Lower leg skin (tissue), 4 donors: ENCODE measurements at regions not wholly inside any gene's neighbourhood (a gene's known extent, or its start where the extent isn't known, plus 50 kb on each side); places are given as distances from the start of the nearest gene placed in this dataset.

Source experiments
- DNase-seq, 2 donors: peaks; one replicate each; pipeline ENCODE4 v3.0.0-alpha.2; 2019; ENCODE audit warnings: low spot score in 2 of 2
- H3K4me3 ChIP-seq: fragments of 200-600 bp; sonication (generic); 2 replicates; pipeline ENCODE4 v1.5.1; 2017; ENCODE audit warnings: mild to moderate bottlenecking, low read depth; ENCODE audit not compliant: poor library complexity, severe bottlenecking
- CTCF ChIP-seq, 3 donors: fragments of 450-650 bp; IDR thresholded peaks; one replicate each; pipeline ENCODE4 v1.5.1; 2016; ENCODE audit warnings: antibody characterized with exemption in 3 of 3, mild to moderate bottlenecking in 3 of 3, moderate library complexity in 2 of 3
- POLR2A ChIP-seq, 2 donors: fragments of 450-650 bp; IDR thresholded peaks; one replicate each; pipeline ENCODE4 v1.6.1; 2016 to 2017; ENCODE audit warnings: antibody characterized with exemption in 2 of 2, mild to moderate bottlenecking in 1 of 2, moderate library complexity in 1 of 2
- WGBS, 2 donors: methylation state at CpG; one replicate each; pipeline ENCODE4 v1.1.5; 2018; 5-methylcytosine and 5-hydroxymethylcytosine counted together
- intact Hi-C: fragments of 100-400 bp; cut with DNase I; formaldehyde crosslinking; loops from one replicate; pipeline ENCODE4 v1.15.0; 2023; ENCODE audit warnings: low total_unique reads

DNA sequence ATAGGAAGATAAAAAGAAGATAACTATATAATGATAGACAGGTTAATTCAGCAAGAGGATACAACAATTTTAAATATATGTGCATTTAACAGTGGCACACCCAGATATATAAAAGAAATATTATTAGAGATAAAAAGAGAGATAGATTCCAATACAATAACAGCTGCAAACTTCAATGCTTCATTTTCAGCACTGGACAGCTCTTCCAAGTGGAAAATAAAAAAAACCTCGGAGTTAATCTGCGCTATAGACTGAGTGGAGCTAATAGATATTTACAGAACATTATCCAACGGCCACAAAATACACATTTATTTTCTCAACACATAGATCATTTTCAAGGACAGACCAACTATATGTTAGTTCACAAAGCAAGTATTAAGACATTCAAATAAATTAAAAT, 1229.5 kb upstream of the CDH6 start:
- DNase-seq, result no peak

GRCh38 chr5:29960323-29960722, 1233.2 kb upstream of the CDH6 start:
- no peak overlapping the region for H3K4me3 ChIP-seq
- intact Hi-C loops, result no loop called here

More for the DNA sequence above, 1229.5 kb upstream of the CDH6 start:
- TF ChIP-seq POLR2A (IDR thresholded peaks at IDR 0.05), result no peak
- TF ChIP-seq CTCF (IDR thresholded peaks at IDR 0.05), result no peak
- intact Hi-C loops, result no loop called here
- 40 to 50% methylated on average over 3 of the region's 3 CpGs for WGBS, 2 donors
- no peak overlapping the region for H3K4me3 ChIP-seq

GRCh38 chr5:29950416-29951145, 1242.9 kb upstream of the CDH6 start:
- intact Hi-C loops, result no loop called here
- no peak for DNase-seq
- no peak for TF ChIP-seq CTCF (IDR thresholded peaks at IDR 0.05)
- no peak for TF ChIP-seq POLR2A (IDR thresholded peaks at IDR 0.05)
- no peak overlapping the region for H3K4me3 ChIP-seq
- 69 to 81% methylated on average over 2 of the region's 2 CpGs for WGBS, 2 donors

More at GRCh38 chr5:29960323-29960722, 1233.2 kb upstream of the CDH6 start:
- no peak for TF ChIP-seq CTCF (IDR thresholded peaks at IDR 0.05)
- no peak for TF ChIP-seq POLR2A (IDR thresholded peaks at IDR 0.05)
- WGBS, 2 donors, result 70 to 75% methylated on average over 2 of the region's 2 CpGs
- DNase-seq, result no peak

DNA sequence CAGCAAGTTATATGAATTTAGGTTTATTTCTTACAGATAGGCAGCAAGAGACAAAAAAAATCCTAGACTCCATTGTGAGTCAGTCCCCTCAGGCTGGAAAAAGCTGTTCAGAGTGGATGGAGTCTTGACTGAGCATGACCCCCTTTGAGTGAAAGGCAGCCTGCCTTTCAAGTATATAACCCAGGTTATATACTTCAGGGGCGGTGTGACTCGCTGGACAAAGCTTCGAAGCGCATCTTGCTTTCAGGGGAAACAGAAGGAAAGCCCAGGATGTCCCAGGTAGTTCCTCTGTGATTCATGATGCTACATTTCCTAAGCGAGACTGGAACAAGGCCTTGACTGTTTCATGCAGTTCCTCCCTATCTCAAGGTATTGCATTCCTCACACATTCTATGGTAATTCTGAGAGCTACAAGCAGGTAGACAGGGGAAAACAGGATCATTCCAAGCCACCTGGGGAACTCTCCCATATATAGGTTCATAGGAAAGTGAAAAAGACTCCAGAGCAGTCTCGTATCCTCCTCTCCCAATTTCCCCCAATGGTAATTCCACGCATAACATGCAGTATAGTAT, 1244.1 kb upstream of the CDH6 start:
- WGBS, 2 donors, result 84% methylated on average over 7 of the region's 7 CpGs
- no peak for DNase-seq
- intact Hi-C loops, result no loop called here
- TF ChIP-seq POLR2A (IDR thresholded peaks at IDR 0.05) (no peak), CTCF (IDR thresholded peaks at IDR 0.05) (no peak)
- H3K4me3 ChIP-seq, result no peak overlapping the region

- 80 to 88% methylated on average over 2 of the region's 2 CpGs for WGBS, 2 donors
- TF ChIP-seq CTCF (IDR thresholded peaks at IDR 0.05), result no peak
- TF ChIP-seq POLR2A (IDR thresholded peaks at IDR 0.05), result no peak
- intact Hi-C loops, result no loop called here
- DNase-seq, result no peak
- H3K4me3 ChIP-seq, result no peak overlapping the region
These were observed 1249.2 kb upstream of the CDH6 start for GRCh38 chr5:29944327-29944726.
